AG04449 (cell line): ENCODE measurements at regions not wholly inside any gene's neighbourhood (a gene's known extent, or its start where the extent isn't known, plus 50 kb on each side); places are given as distances from the start of the nearest gene placed in this dataset.

Experiments used
- CTCF ChIA-PET: fragments of 350-600 bp; formaldehyde crosslinking; extraction: SDS; loops from one replicate; lab custom pipeline; 2021; ENCODE audit warnings: antibody characterized with exemption; lab: Yijun Ruan, JAX
- POLR2A ChIA-PET: fragments of 400-600, 350-600 bp; formaldehyde crosslinking; extraction: SDS; loops from one replicate; lab custom pipeline; 2020; ENCODE audit warnings: antibody characterized with exemption, inconsistent platforms; lab: Yijun Ruan, JAX
- DNase-seq: peaks from one replicate; pipeline ENCODE4 v3.0.0-alpha.2; 2010; ENCODE audit warnings: low read depth, low spot score
- H3K4me3 ChIP-seq: 2 replicates; pipeline ENCODE4 v1.5.1; 2011; ENCODE audit warnings: low read depth, mild to moderate bottlenecking, control low read depth, low read length
- TF ChIP-seq, protein P1 (sequence below): IDR thresholded peaks from one replicate; pipeline ENCODE4 v1.5.1; 2011; ENCODE audit warnings: mild to moderate bottlenecking, moderate library complexity, low read length, control low read depth, inconsistent platforms; ENCODE audit not compliant: insufficient read depth; ENCODE audit errors: missing control alignments

DNA sequence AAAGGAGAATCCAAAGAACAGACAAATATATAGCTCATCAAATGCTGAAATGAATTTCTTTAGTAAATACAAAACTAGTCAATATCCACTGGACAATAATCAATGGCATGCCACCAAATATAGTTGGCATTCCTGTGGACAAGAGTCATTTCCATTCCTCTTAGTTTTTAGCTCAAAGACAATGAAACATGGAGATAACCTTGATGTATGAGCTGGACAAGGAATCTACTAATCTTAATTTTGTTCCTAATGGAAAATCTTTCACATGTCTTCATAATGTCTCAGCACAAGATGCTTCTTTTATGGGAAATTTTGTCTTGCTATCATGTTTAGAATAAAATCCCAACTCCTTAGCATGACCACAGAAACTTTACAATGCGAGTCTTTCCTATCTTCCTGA is 87.8 kb downstream of the PFDN4 start:
- TF ChIP-seq, protein P1, sequence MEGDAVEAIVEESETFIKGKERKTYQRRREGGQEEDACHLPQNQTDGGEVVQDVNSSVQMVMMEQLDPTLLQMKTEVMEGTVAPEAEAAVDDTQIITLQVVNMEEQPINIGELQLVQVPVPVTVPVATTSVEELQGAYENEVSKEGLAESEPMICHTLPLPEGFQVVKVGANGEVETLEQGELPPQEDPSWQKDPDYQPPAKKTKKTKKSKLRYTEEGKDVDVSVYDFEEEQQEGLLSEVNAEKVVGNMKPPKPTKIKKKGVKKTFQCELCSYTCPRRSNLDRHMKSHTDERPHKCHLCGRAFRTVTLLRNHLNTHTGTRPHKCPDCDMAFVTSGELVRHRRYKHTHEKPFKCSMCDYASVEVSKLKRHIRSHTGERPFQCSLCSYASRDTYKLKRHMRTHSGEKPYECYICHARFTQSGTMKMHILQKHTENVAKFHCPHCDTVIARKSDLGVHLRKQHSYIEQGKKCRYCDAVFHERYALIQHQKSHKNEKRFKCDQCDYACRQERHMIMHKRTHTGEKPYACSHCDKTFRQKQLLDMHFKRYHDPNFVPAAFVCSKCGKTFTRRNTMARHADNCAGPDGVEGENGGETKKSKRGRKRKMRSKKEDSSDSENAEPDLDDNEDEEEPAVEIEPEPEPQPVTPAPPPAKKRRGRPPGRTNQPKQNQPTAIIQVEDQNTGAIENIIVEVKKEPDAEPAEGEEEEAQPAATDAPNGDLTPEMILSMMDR, result no peak
- CTCF ChIA-PET, result interaction anchor here (1.0 kb wide), 1 partner anchor 354 kb away, joined by 3 read pairs; no protein-coding TSS in a partner anchor
- no peak for DNase-seq
- H3K4me3 ChIP-seq, result no peak overlapping the region
- POLR2A ChIA-PET, result no interaction called here

DNA sequence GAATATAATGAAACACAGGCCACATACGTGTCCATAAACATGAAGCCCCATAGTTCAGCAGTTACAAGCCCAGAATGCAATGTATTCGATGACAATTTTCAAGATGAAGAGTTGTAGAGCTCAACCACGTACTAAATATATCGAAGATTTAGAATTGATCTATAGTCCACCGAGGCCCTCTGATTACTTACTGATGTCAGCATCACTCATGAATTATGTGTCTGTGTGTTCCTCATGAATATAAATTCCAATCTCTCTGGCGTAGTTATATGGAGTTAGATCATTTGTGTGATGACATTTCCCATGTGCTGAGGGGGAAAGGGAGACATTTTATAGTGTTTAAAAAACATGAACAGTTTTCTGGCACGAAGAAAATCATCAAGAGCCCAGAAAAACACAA is 97.5 kb downstream of the PFDN4 start:
- CTCF ChIA-PET, result interaction anchor here (1.4 kb wide), 1 partner anchor 46 kb away, joined by 4 read pairs; no protein-coding TSS in a partner anchor
- TF ChIP-seq, protein P1, result no peak
- no peak for DNase-seq
- H3K4me3 ChIP-seq, result no peak overlapping the region
- POLR2A ChIA-PET, result no interaction called here

DNA sequence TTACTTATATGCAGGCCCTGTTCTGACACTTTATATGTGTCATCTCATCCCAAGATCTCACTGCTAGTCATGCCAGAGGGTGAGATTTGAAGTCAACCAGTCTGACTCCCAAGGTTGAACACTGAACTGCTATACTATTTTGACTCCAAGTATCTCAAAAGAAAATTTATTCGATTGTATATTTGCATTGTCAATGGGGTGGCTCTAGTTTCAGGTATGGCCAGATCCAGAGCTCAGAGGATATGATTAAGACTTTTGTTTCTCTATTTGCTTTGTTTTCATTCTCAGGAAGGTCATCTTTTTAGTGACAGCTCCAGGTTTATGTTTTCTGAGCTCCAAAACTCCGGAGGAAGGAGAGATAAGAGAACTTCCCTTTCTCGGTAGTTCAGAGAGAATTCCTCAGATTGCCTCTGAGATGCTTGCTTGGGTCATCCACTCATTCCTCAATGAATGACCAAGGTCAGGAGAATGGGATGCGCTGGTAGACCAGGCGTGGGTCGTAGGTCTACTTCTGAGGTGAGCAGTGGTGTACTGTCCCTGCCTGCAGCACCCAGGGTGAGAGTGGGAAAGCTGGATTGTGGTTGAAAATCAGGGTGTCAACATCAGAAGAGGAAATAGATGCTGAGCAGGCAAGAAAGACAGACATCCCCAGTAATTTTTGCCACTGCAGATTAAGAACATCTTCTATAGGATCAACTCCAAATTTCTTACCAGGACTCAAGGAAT is 99.3 kb downstream of the PFDN4 start:
- TF ChIP-seq, protein P1, result no peak
- POLR2A ChIA-PET, result no interaction called here

DNA sequence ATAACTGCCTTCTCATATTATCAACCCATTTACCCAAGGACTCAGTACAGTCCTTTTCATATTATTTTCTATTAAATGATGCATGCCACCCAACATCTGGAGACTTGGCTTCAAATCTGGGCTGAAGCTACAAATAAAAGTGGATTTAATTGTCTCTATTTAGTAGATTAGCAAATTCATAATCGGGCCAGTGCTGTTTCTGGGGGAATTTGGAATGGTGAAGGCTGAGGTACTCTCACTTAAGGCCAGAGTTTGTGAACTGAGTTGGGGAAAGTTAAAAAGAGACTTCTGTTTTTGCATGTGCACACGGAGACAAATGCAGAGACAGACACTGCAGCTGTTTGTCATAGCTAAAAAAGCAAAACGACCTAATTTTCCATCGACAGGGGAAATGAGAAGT is 100.9 kb downstream of the PFDN4 start:
- TF ChIP-seq, protein P1, result no peak
- no peak for DNase-seq
- ChIA-PET POLR2A (no interaction called here), CTCF (interaction anchor here (1.5 kb wide), 1 partner anchor 12 kb away, joined by 3 read pairs; no protein-coding TSS in a partner anchor)
- H3K4me3 ChIP-seq, result no peak overlapping the region

More for the DNA sequence above, 99.3 kb downstream of the PFDN4 start:
- no peak overlapping the region for H3K4me3 ChIP-seq
- DNase-seq, result no peak
- CTCF ChIA-PET, result no interaction called here

DNA sequence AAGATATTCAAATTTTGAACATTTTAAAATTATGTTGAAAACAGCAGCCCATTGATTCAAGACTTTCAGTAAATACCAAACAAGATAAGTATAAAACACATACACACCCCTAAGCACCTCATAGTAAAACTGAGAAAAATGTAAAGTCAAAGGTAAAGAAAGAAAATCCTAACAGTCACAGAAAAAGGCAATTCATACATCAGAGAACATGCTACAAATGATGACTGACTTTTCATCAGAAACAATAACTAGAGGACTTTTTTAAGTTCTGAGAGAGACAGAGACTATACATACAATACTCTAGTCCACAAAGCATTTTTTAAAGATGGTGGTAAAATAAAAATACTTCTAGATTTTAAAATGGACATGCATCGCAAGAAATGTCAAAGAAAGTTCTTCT is 111.0 kb downstream of the PFDN4 start:
- no peak overlapping the region for H3K4me3 ChIP-seq
- CTCF ChIA-PET, result no interaction called here
- TF ChIP-seq, protein P1, result no peak
- POLR2A ChIA-PET, result no interaction called here
- DNase-seq, result no peak

DNA sequence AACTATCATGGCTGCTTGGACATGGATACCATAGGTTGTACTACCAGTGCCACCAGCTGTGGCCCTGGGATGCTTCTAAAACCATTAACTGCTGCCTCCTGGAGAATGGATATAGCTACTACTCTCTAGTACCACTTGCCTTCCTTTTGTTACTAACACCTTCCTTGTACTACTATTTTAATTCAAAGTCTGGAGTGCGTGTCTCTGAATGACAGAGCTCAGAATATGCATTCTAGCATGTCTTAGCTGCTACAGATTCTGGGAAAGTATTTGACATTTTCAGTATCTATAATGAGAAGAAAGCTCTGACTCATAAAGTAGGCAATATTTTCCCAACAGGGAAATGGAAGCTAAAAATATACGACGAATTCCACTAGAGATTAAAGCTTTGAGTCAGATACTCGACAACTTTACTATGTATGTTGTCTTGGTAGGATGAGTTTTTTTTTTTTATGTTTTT is 112.3 kb downstream of the PFDN4 start:
- POLR2A ChIA-PET, result no interaction called here
- TF ChIP-seq, protein P1, result no peak
- peak; percentile 34 for DNase-seq

More for the DNA sequence above, 112.3 kb downstream of the PFDN4 start:
- CTCF ChIA-PET, result interaction anchor here (1.4 kb wide), 1 partner anchor 12 kb away, joined by 3 read pairs; no protein-coding TSS in a partner anchor
- H3K4me3 ChIP-seq, result no peak overlapping the region
